T-cell (primary cell): ENCODE measurements at regions not wholly inside any gene's neighbourhood (a gene's known extent, or its start where the extent isn't known, plus 50 kb on each side); places are given as distances from the start of the nearest gene placed in this dataset.
"Not testable (repeated sequence)": the region's sequence is repeated elsewhere in the genome, so short reads cannot be mapped to it uniquely, and the experiment has no call there.

Experiments
- ATAC-seq, 4 experiments: fragments of 200-7000 bp in 3 of 4; fragments of 150-1000 bp in 1 of 4; cut with Tn5 transposase; replicated peaks in 1 of 4; 1 replicate in 3 of 4; 2 replicates in 1 of 4; pipeline ENCODE4 v1.10.0; 2021; ENCODE audit warnings: moderate library complexity in 3 of 4, mild to moderate bottlenecking in 2 of 4, moderate number of reproducible peaks in 1 of 4
- CTCF ChIA-PET, 2 donors: fragments of 300-600 bp; sonication (Branson Sonifier 250); formaldehyde crosslinking; loops; one replicate each; lab custom pipeline; 2022; ENCODE audit warnings: antibody characterized with exemption in 2 of 2; lab: Charles Lee
- POLR2A ChIA-PET, 2 donors: fragments of 300-600 bp; sonication (Branson Sonifier 250); formaldehyde crosslinking; loops; one replicate each; lab custom pipeline; 2022; ENCODE audit warnings: antibody characterized with exemption in 2 of 2; lab: Charles Lee
- DNase-seq, 35 experiments: peaks; one replicate each; pipeline versions ENCODE4 v3.0.0 to v3.0.0-alpha.2; 2013 to 2023
- H3K27ac ChIP-seq: one replicate; pipeline ENCODE4 v1.5.1; 2013; ENCODE audit warnings: low read length
- H3K27me3 ChIP-seq, 2 experiments: replicated peaks in 1 of 2; 1 replicate in 1 of 2; 2 replicates in 1 of 2; pipeline versions ENCODE4 v1.6.1 to v1.7.0; 2013; ENCODE audit warnings: low read length in 1 of 2, mixed read lengths in 1 of 2; ENCODE audit not compliant: control insufficient read depth in 2 of 2, insufficient read depth in 2 of 2; ENCODE audit errors: extremely low read depth in 1 of 2
- H3K36me3 ChIP-seq, 2 donors: 1 replicate in 1 of 2; 2 replicates in 1 of 2; pipeline versions ENCODE4 v1.6.1 to v1.7.0; 2013; ENCODE audit warnings: low read length in 1 of 2; ENCODE audit not compliant: control insufficient read depth in 2 of 2, insufficient read depth in 1 of 2; ENCODE audit errors: extremely low read depth in 1 of 2
- H3K4me1 ChIP-seq, 2 experiments: 1 replicate in 1 of 2; 2 replicates in 1 of 2; pipeline versions ENCODE4 v1.6.1 to v1.7.0; 2013; ENCODE audit warnings: low read length in 2 of 2, mixed read lengths in 1 of 2; ENCODE audit not compliant: insufficient read depth in 2 of 2, control insufficient read depth in 1 of 2; ENCODE audit errors: extremely low read depth in 1 of 2
- H3K4me3 ChIP-seq, 2 donors: 1 replicate in 1 of 2; 2 replicates in 1 of 2; pipeline versions ENCODE4 v1.5.1 to v1.7.0; 2013; ENCODE audit warnings: mild to moderate bottlenecking in 2 of 2, low read length in 1 of 2, moderate library complexity in 1 of 2; ENCODE audit not compliant: control insufficient read depth in 1 of 2; ENCODE audit errors: extremely low read depth in 1 of 2
- H3K9me3 ChIP-seq: 2 replicates; pipeline ENCODE4 v1.7.0; 2013
- H3K27ac Mint-ChIP-seq, 2 donors: one replicate each; pipeline ENCODE4 v1.8.0; 2020 to 2021; ENCODE audit warnings: mild to moderate bottlenecking in 2 of 2, mixed read lengths in 2 of 2
- H3K27me3 Mint-ChIP-seq, 2 donors: one replicate each; pipeline ENCODE4 v1.8.0; 2021 to 2022; ENCODE audit warnings: mixed read lengths in 2 of 2
- H3K36me3 Mint-ChIP-seq: one replicate; pipeline ENCODE4 v1.8.0; 2021; ENCODE audit warnings: mixed read lengths
- H3K4me1 Mint-ChIP-seq, 3 donors: one replicate each; pipeline ENCODE4 v1.8.0; 2020 to 2022; ENCODE audit warnings: mixed read lengths in 3 of 3, mild to moderate bottlenecking in 1 of 3
- H3K4me3 Mint-ChIP-seq, 3 donors: one replicate each; pipeline ENCODE4 v1.8.0; 2020 to 2022; ENCODE audit warnings: mild to moderate bottlenecking in 3 of 3, mixed read lengths in 3 of 3, moderate library complexity in 3 of 3
- H3K9me3 Mint-ChIP-seq, 3 donors: one replicate each; pipeline ENCODE4 v1.8.0; 2020 to 2022; ENCODE audit warnings: mixed read lengths in 3 of 3
- WGBS: methylation state at CpG from one replicate; pipeline ENCODE4 v1.1.5; 2013; ENCODE audit warnings: missing lambda C conversion rate; ENCODE audit not compliant: insufficient coverage; 5-methylcytosine and 5-hydroxymethylcytosine counted together

GRCh38 chrY:12374588-12374987 lies 326.4 kb upstream of the USP9Y start:
- H3K9me3 Mint-ChIP-seq, H3K27me3 ChIP-seq, DNase-seq, CTCF ChIA-PET, H3K27me3 Mint-ChIP-seq, H3K4me3 Mint-ChIP-seq, H3K36me3 ChIP-seq, H3K4me1 ChIP-seq, ATAC-seq, POLR2A ChIA-PET, H3K36me3 Mint-ChIP-seq, H3K4me1 Mint-ChIP-seq, H3K9me3 ChIP-seq, H3K27ac ChIP-seq, H3K27ac Mint-ChIP-seq, H3K4me3 ChIP-seq: not testable (repeated sequence)
- WGBS = no CpG with 5 or more reads among the region's 2 CpGs

- H3K4me3 Mint-ChIP-seq, H3K9me3 ChIP-seq, H3K4me1 Mint-ChIP-seq, H3K4me3 ChIP-seq, H3K27ac ChIP-seq, H3K9me3 Mint-ChIP-seq, H3K27ac Mint-ChIP-seq, H3K27me3 ChIP-seq, H3K36me3 ChIP-seq, H3K27me3 Mint-ChIP-seq, H3K4me1 ChIP-seq, POLR2A ChIA-PET, ATAC-seq, CTCF ChIA-PET, H3K36me3 Mint-ChIP-seq: not testable (repeated sequence)
- peak in 3 of 35 experiments; percentile 0 to 8 (median 1) for DNase-seq
- WGBS = 0% methylated on average over 2 of the region's 17 CpGs
These were observed 309.1 kb upstream of the USP9Y start for GRCh38 chrY:12391655-12392559.

- WGBS = no CpG with 5 or more reads among the region's 8 CpGs
- peaks cover 0 to 8% of the 10 kb centered on the region in 2 experiments for H3K4me1 ChIP-seq
- H3K27ac ChIP-seq = no peak overlapping the region
- H3K27me3 ChIP-seq = no peaks in the 10 kb centered on the region
- no peak overlapping the region for H3K4me3 ChIP-seq
- H3K27me3 Mint-ChIP-seq = no peaks in the 10 kb centered on the region
- no peak overlapping the region for H3K27ac Mint-ChIP-seq
- H3K4me3 Mint-ChIP-seq = no peak overlapping the region
- CTCF ChIA-PET = no interaction called here
- no peaks in the 10 kb centered on the region for H3K9me3 Mint-ChIP-seq
- no peaks in the 10 kb centered on the region for H3K36me3 Mint-ChIP-seq
- POLR2A ChIA-PET = no interaction called here
- peaks cover 0 to 8% (median 0%) of the 10 kb centered on the region in 3 donors for H3K4me1 Mint-ChIP-seq
- DNase-seq = no peak
- H3K9me3 ChIP-seq = no peaks in the 10 kb centered on the region
- ATAC-seq = no peak
- H3K36me3 ChIP-seq = no peaks in the 10 kb centered on the region
These were observed 307.8 kb upstream of the USP9Y start for GRCh38 chrY:12393190-12393589.

GRCh38 chrY:12395381-12396120 lies 305.5 kb upstream of the USP9Y start:
- H3K36me3 Mint-ChIP-seq, H3K4me1 ChIP-seq, ATAC-seq, H3K27me3 ChIP-seq, H3K4me3 ChIP-seq, H3K36me3 ChIP-seq, H3K9me3 Mint-ChIP-seq, H3K9me3 ChIP-seq, H3K27ac Mint-ChIP-seq, CTCF ChIA-PET, H3K4me3 Mint-ChIP-seq, POLR2A ChIA-PET, H3K27ac ChIP-seq, DNase-seq, H3K27me3 Mint-ChIP-seq, H3K4me1 Mint-ChIP-seq: not testable (repeated sequence)
- WGBS = no CpG with 5 or more reads among the region's 5 CpGs

- ChIA-PET POLR2A (no interaction called here), CTCF (no interaction called here)
- Histone ChIP-seq H3K4me3 (no peak overlapping the region), H3K27ac (no peak overlapping the region), H3K4me1 (no peaks in the 10 kb centered on the region), H3K36me3 (no peaks in the 10 kb centered on the region), H3K27me3 (no peaks in the 10 kb centered on the region), H3K9me3 (no peaks in the 10 kb centered on the region)
- Mint-ChIP-seq H3K9me3 (no peaks in the 10 kb centered on the region), H3K4me3 (no peak overlapping the region), H3K36me3 (no peaks in the 10 kb centered on the region), H3K4me1 (no peaks in the 10 kb centered on the region), H3K27ac (no peak overlapping the region), H3K27me3 (no peaks in the 10 kb centered on the region)
- no peak for ATAC-seq
- no CpG with 5 or more reads among the region's 3 CpGs for WGBS
- no peak for DNase-seq
These were observed 297.1 kb upstream of the USP9Y start for GRCh38 chrY:12403916-12404315.

GRCh38 chrY:12408236-12408635 lies 292.8 kb upstream of the USP9Y start:
- ChIA-PET CTCF (no interaction called here), POLR2A (no interaction called here)
- no peak for ATAC-seq
- no peaks in the 10 kb centered on the region for H3K36me3 ChIP-seq
- H3K4me1 Mint-ChIP-seq = peaks cover 0 to 13% (median 0%) of the 10 kb centered on the region in 3 donors
- H3K27ac ChIP-seq = no peak overlapping the region
- no peaks in the 10 kb centered on the region for H3K4me1 ChIP-seq
- no peak for DNase-seq
- no peaks in the 10 kb centered on the region for H3K27me3 ChIP-seq
- H3K4me3 Mint-ChIP-seq = no peak overlapping the region
- no peak overlapping the region for H3K4me3 ChIP-seq
- no peaks in the 10 kb centered on the region for H3K27me3 Mint-ChIP-seq
- no peaks in the 10 kb centered on the region for H3K36me3 Mint-ChIP-seq
- H3K27ac Mint-ChIP-seq = no peak overlapping the region
- no peaks in the 10 kb centered on the region for H3K9me3 ChIP-seq
- no peaks in the 10 kb centered on the region for H3K9me3 Mint-ChIP-seq
- WGBS = 70% methylated on average over 2 of the region's 3 CpGs
